SK-N-SH treated with all-trans-retinoic acid at 6 μM for 48 hours (cell line): ENCODE measurements at regions not wholly inside any gene's neighbourhood (a gene's known extent, or its start where the extent isn't known, plus 50 kb on each side); places are given as distances from the start of the nearest gene placed in this dataset.

Source experiments
- ARNTL ChIP-seq: fragments of 450-650 bp; formaldehyde crosslinking; IDR thresholded peaks from 2 replicates; pipeline ENCODE4 v1.5.0; 2020; ENCODE audit warnings: low read depth, mild to moderate bottlenecking, moderate library complexity, borderline replicate concordance
- CREB5 ChIP-seq: fragments of 250-450 bp; sonication (Bioruptor Pico); IDR thresholded peaks from 2 replicates; pipeline ENCODE4 v1.5.1; 2020; ENCODE audit warnings: low read depth, mild to moderate bottlenecking, moderate library complexity
- CSDC2 ChIP-seq: fragments of 250-450 bp; sonication (Bioruptor Pico); IDR thresholded peaks from 2 replicates; pipeline ENCODE4 v1.5.0; 2020; ENCODE audit warnings: mild to moderate bottlenecking, moderate library complexity
- ESRRG ChIP-seq: fragments of 250-450 bp; sonication (Bioruptor Pico); IDR thresholded peaks from 2 replicates; pipeline ENCODE4 v1.6.1; 2021; ENCODE audit warnings: mild to moderate bottlenecking
- GLIS3 ChIP-seq: fragments of 250-450 bp; sonication (Bioruptor Pico); IDR thresholded peaks from 2 replicates; pipeline ENCODE4 v1.5.0; 2020; ENCODE audit warnings: mild to moderate bottlenecking, moderate library complexity
- PATZ1 ChIP-seq: fragments of 250-450 bp; sonication (Bioruptor Pico); IDR thresholded peaks from 2 replicates; pipeline ENCODE4 v1.8.0; 2020; ENCODE audit warnings: mild to moderate bottlenecking, moderate library complexity, borderline replicate concordance
- RARB ChIP-seq: fragments of 250-450 bp; sonication (Bioruptor Pico); IDR thresholded peaks from 2 replicates; pipeline ENCODE4 v1.8.0; 2021; ENCODE audit warnings: mild to moderate bottlenecking, moderate library complexity
- TOX ChIP-seq: fragments of 250-450 bp; sonication (Bioruptor Pico); IDR thresholded peaks from 2 replicates; pipeline ENCODE4 v1.8.0; 2021; ENCODE audit warnings: mild to moderate bottlenecking, moderate library complexity, borderline replicate concordance
- ZFP30 ChIP-seq: fragments of 450-650 bp; formaldehyde crosslinking; IDR thresholded peaks from 2 replicates; pipeline ENCODE4 v1.5.0; 2022; ENCODE audit warnings: mild to moderate bottlenecking, moderate library complexity
- ZNF8 ChIP-seq: fragments of 450-650 bp; formaldehyde crosslinking; IDR thresholded peaks from 2 replicates; pipeline ENCODE4 v1.5.0; 2020; ENCODE audit warnings: mild to moderate bottlenecking, moderate library complexity

- TF ChIP-seq RARB (CRISPR knock-in tag): no peak
- TF ChIP-seq PATZ1 (CRISPR knock-in tag): no peak
- TF ChIP-seq ESRRG (CRISPR knock-in tag): no peak
- no peak for TF ChIP-seq ZNF8 (CRISPR knock-in tag)
- no peak for TF ChIP-seq ZFP30
- TF ChIP-seq GLIS3: no peak
- no peak for TF ChIP-seq CSDC2 (CRISPR knock-in tag)
- no peak for TF ChIP-seq TOX (CRISPR knock-in tag)
- no peak for TF ChIP-seq ARNTL (CRISPR knock-in tag)
- no peak for TF ChIP-seq CREB5 (CRISPR knock-in tag)
Observed at GRCh38 chr1:105005594-105006195, 1256.0 kb downstream of the AMY1C start.
